ENCODE measurements at regions not wholly inside any gene's neighbourhood (a gene's known extent, or its start where the extent isn't known, plus 50 kb on each side); places are given as distances from the start of the nearest gene placed in this dataset.

- TF ChIP-seq POLR2A (IDR thresholded peaks at IDR 0.05; ENCODE audit: low read depth, low read length), result no peak
- no peak for TF ChIP-seq SPI1 (IDR thresholded peaks at IDR 0.05; ENCODE audit: low read depth, low read length)
- TF ChIP-seq POLR2AphosphoS5 (IDR thresholded peaks at IDR 0.05; ENCODE audit: low read depth, low read length), result no peak
- no peak for TF ChIP-seq TAF1 (IDR thresholded peaks at IDR 0.05; ENCODE audit: low read depth, low read length)
- TF ChIP-seq POU2F2 (IDR thresholded peaks at IDR 0.05; ENCODE audit: low read depth, low read length), result no peak
Measured at GRCh38 chr16:65212240-65212639, 90.4 kb upstream of the CDH11 start.
